ENCODE measurements at regions not wholly inside any gene's neighbourhood (a gene's known extent, or its start where the extent isn't known, plus 50 kb on each side); places are given as distances from the start of the nearest gene placed in this dataset.

- no peak overlapping the region for H3K4me2 ChIP-seq (ENCODE audit: insufficient read depth, low read length)
- no peaks in the 10 kb centered on the region; a peak in 1 of 5 replicates for H3K4me1 ChIP-seq (replicated peaks in 1 of 2; ENCODE audit: control insufficient read depth in 2 of 2, insufficient read depth in 2 of 2, low read length in 2 of 2)
- intact Hi-C loops (cut with micrococcal nuclease) (no loop called here), in situ Hi-C loops (cut with MboI) (no loop called here)
- ATAC-seq (no peak), FAIRE-seq (no peak), DNase-seq (ENCODE audit: extremely low read depth in 1 of 4, low spot score in 3 of 4) (no peak)
- no peaks in the 10 kb centered on the region for H3K27me3 ChIP-seq (ENCODE audit: control insufficient read depth in 2 of 2, insufficient read depth in 2 of 2, low read length in 2 of 2)
- ChIA-PET POLR2A (no interaction called here), CTCF (ENCODE audit: low intra/inter-chr PET ratio) (no interaction called here)
- H3K36me3 ChIP-seq (ENCODE audit: control insufficient read depth, insufficient read depth, low read length), result no peaks in the 10 kb centered on the region
- no peaks in the 10 kb centered on the region for H3K9me1 ChIP-seq (ENCODE audit: control insufficient read depth, insufficient read depth, low read length)
- no peaks in the 10 kb centered on the region for H3K79me2 ChIP-seq (ENCODE audit: control insufficient read depth, insufficient read depth, low read length)
- WGBS (ENCODE audit: insufficient coverage, low coverage, missing lambda C conversion rate), result 0% methylated on average over 5 of the region's 5 CpGs
- no peak overlapping the region for H2AFZ ChIP-seq (ENCODE audit: low read depth, low read length)
- no peak overlapping the region for H3K4me3 ChIP-seq
- BruUV-seq (replicated peaks), result no TSS peak
- H3K9ac ChIP-seq (ENCODE audit: insufficient read depth in 1 of 2, low read depth in 2 of 2, low read length in 2 of 2), result no peak overlapping the region
- no peaks in the 10 kb centered on the region for H4K20me1 ChIP-seq (replicated peaks; ENCODE audit: control insufficient read depth, insufficient read depth, low read length)
- H3K9me3 ChIP-seq (replicated peaks; ENCODE audit: control insufficient read depth, insufficient read depth, low read depth, low read length), result no peaks in the 10 kb centered on the region
- H3K27ac ChIP-seq (ENCODE audit: extremely low read depth, low read depth, low read length), result no peak overlapping the region
- TF ChIP-seq NR0B1 (IDR thresholded peaks at IDR 0.05; ENCODE audit: partially characterized antibody) (no peak), ZNF586 (CRISPR knock-in tag; conservative IDR thresholded peaks at IDR 0.05) (no peak), GABPB2 (CRISPR knock-in tag; conservative IDR thresholded peaks at IDR 0.05) (no peak), TCF3 (CRISPR knock-in tag; IDR thresholded peaks at IDR 0.05) (no peak), ZMIZ1 (IDR thresholded peaks at IDR 0.05; ENCODE audit: low read depth in 2 of 2, low read length in 2 of 2) (no peak), TAF1 (IDR thresholded peaks at IDR 0.05; ENCODE audit: control insufficient read depth, extremely low read depth, insufficient read depth, low read length, severe bottlenecking) (no peak), ATF4 (CRISPR knock-in tag; IDR thresholded peaks at IDR 0.05) (no peak), TCF15 (CRISPR knock-in tag; IDR thresholded peaks at IDR 0.05) (no peak), MBD1 (CRISPR knock-in tag; IDR thresholded peaks at IDR 0.05) (no peak)
Observed at GRCh38 chr11:109015283-109015682, 350.4 kb downstream of the DDX10 start.
